GM13977 (cell line): ENCODE measurements at regions not wholly inside any gene's neighbourhood (a gene's known extent, or its start where the extent isn't known, plus 50 kb on each side); places are given as distances from the start of the nearest gene placed in this dataset.

Source experiments
- DNase-seq: peaks from one replicate; pipeline ENCODE4 v3.0.0; 2012; ENCODE audit warnings: low spot score
- in situ Hi-C: fragments of 300-500 bp; cut with MboI; formaldehyde crosslinking; loops from one replicate; pipeline ENCODE4 v1.12.0; 2022; ENCODE audit warnings: low sequenced_read_pairs, low pct_unique_long_range_greater_than_20kb, mixed read lengths, inconsistent platforms; ENCODE audit not compliant: unreplicated experiment
- TF ChIP-seq, protein P1 (sequence below): IDR thresholded peaks from 2 replicates; pipeline ENCODE4 v1.5.1; 2012; ENCODE audit warnings: mild to moderate bottlenecking, control low read depth; ENCODE audit not compliant: insufficient read depth; ENCODE audit errors: extremely low read depth, missing control alignments

DNA sequence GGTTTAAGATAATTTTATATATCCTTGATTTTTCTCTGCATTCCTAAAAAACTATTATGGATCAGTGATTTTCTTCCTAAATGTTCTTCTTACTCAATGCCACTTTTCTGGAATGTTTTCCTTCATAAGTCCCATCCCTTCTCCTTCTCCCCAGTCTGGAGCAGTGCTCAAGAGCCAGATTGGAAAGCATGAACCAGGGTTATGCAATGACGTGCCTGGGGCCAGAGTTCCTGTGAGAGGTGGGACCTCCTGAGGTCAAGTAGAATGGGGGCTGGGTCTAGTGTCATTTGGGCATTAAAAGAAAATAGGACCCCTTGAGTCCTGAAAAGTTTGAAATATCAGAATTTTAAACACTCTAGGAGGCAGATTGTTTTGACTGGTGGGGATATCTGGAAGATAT lies 132.0 kb upstream of the NPY start:
- TF ChIP-seq, protein P1, sequence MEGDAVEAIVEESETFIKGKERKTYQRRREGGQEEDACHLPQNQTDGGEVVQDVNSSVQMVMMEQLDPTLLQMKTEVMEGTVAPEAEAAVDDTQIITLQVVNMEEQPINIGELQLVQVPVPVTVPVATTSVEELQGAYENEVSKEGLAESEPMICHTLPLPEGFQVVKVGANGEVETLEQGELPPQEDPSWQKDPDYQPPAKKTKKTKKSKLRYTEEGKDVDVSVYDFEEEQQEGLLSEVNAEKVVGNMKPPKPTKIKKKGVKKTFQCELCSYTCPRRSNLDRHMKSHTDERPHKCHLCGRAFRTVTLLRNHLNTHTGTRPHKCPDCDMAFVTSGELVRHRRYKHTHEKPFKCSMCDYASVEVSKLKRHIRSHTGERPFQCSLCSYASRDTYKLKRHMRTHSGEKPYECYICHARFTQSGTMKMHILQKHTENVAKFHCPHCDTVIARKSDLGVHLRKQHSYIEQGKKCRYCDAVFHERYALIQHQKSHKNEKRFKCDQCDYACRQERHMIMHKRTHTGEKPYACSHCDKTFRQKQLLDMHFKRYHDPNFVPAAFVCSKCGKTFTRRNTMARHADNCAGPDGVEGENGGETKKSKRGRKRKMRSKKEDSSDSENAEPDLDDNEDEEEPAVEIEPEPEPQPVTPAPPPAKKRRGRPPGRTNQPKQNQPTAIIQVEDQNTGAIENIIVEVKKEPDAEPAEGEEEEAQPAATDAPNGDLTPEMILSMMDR, result no peak
- no peak for DNase-seq
- in situ Hi-C loops, result no loop called here

DNA sequence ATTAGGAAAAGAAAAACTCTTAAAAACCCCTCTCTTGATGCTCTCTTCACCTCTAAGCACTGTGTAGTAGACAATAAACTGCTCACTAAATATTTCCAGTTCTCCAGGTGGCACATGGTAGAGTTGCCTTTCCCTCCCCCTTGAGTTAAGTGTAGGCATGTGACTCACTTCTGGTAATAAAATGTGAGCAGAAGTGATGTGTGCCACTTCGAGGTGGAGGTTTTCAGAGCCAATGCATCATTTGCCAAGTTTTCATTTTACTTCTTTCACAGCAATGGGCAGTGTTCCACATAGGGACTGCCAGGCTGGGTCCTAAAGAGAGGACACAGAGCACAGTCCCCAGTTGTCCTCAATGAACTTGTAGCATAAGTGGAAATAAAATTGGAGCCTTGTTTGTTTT lies 131.6 kb upstream of the NPY start:
- DNase-seq, result no peak
- in situ Hi-C loops, result no loop called here
- TF ChIP-seq, protein P1, result no peak

DNA sequence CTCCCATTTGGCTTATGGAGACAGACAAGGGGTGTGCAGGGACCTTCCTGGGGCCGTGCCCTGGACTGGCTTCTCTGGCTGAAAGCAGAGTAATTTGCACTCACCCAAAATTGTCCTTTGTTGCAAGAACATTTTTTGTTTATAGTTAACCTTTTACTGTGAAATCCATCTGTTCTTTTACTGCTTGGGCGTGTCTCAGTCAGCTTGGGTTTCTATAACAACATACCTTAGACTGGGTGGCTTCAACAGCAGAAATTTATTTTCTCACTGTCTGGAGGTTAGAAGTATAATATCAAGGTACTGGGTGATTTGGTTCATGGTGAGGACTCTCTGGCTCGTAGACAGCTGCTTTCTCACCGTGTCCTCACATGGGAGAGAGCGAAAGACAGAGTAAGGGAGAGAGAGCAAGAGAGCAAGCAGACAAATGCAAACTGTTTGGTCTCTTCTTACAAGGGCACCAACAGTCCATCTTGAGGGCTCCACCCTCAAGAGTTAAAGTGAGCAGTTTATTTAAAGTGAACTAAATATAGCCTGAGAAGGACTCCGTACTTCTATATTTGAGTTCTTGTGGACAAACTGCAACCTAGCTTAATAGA lies 131.0 kb upstream of the NPY start:
- TF ChIP-seq, protein P1, result no peak
- DNase-seq, result no peak

DNA sequence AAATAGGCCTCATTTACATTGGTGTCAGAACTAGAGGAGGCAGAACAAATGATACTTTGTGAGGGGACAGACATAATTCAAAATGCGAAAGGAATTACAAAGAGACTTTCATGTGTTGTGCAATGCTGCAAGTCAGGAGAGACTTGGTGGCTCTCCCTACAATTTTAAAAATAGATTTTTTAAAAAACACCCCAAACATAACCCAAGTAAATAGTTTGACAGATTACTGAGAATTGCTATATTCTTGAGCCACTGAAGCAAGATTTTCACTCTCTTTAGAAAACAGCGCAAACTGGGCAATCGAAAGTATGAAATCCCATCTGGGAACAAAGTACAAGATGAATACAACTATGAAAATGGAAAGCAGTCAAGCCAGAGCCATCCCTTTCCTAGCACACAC lies 126.3 kb upstream of the NPY start:
- in situ Hi-C loops, result no loop called here
- TF ChIP-seq, protein P1, result no peak
- DNase-seq, result no peak

More for the DNA sequence above, 131.0 kb upstream of the NPY start:
- in situ Hi-C loops, result no loop called here

DNA sequence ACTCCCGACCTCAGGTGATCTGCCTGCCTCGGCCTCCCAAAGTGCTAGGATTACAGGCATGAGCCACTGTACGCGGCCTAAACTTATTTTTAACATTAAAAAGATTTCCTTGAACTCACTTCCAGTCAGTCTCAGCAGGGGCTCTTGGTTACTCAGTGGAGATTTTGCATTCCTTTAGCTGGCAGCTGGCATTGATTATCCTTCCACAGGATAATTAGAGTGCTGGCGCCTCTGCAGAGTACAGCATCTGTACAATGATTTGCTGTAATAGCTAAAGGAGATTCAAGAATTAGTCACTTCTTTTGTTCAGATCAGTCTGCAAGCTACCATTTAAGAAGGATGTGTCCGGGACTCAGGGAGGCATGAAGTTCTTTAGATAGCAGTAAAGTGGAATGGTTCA lies 125.0 kb upstream of the NPY start:
- in situ Hi-C loops, result no loop called here
- TF ChIP-seq, protein P1, result no peak
- no peak for DNase-seq

DNA sequence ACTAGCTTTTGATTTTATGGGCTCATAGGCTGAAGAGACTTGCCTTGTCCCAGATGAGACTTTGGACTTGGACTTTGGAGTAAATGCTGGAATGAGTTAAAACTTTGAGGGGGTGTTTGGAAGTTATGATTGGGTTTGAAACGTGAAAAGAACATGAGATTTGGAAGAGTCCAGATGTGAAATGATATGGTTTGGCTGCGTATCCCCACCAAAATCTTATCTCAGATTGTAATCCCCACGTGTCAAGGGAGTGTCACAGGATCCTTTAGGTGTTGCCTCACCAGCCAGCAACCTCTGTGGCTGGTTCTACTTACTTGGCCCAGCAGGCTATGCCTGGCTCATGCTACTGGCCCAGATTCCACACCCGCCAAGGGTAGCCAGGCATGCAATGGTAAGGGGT lies 119.6 kb upstream of the NPY start:
- no peak for DNase-seq
- in situ Hi-C loops, result no loop called here

More for the DNA sequence above, 119.6 kb upstream of the NPY start:
- TF ChIP-seq, protein P1, result no peak
